HG02970 (cell line): ENCODE measurements at regions not wholly inside any gene's neighbourhood (a gene's known extent, or its start where the extent isn't known, plus 50 kb on each side); places are given as distances from the start of the nearest gene placed in this dataset.

Experiments used
- ATAC-seq: cut with Tn5 transposase; IDR thresholded peaks from one replicate; pipeline ENCODE4 v1.9.1; 2021; ENCODE audit warnings: mild to moderate bottlenecking, moderate library complexity, moderate number of reproducible peaks; ENCODE audit not compliant: unreplicated experiment, low FRiP score

DNA sequence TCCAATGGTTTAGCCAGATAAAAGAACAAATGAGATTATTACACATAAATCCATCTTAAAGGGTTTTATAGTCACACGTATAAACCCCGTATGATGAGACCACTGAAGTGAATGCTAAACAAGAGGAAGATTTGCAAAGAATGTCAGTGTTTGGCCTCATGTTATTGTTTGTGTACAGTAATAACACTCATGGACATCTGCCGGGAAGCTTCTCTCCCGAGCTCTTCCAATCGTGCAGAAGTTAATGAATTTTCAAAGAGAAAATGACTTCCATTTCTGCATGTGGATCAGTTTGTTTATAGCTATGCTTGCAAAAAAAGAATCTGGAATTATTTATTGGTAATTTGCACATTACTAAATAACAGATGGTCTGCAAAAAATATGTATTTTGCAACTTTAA, 88.5 kb upstream of the APCDD1 start:
- ATAC-seq = no peak

- no peak for ATAC-seq
Observed at GRCh38 chr18:10367836-10368235, 86.6 kb upstream of the APCDD1 start.

DNA sequence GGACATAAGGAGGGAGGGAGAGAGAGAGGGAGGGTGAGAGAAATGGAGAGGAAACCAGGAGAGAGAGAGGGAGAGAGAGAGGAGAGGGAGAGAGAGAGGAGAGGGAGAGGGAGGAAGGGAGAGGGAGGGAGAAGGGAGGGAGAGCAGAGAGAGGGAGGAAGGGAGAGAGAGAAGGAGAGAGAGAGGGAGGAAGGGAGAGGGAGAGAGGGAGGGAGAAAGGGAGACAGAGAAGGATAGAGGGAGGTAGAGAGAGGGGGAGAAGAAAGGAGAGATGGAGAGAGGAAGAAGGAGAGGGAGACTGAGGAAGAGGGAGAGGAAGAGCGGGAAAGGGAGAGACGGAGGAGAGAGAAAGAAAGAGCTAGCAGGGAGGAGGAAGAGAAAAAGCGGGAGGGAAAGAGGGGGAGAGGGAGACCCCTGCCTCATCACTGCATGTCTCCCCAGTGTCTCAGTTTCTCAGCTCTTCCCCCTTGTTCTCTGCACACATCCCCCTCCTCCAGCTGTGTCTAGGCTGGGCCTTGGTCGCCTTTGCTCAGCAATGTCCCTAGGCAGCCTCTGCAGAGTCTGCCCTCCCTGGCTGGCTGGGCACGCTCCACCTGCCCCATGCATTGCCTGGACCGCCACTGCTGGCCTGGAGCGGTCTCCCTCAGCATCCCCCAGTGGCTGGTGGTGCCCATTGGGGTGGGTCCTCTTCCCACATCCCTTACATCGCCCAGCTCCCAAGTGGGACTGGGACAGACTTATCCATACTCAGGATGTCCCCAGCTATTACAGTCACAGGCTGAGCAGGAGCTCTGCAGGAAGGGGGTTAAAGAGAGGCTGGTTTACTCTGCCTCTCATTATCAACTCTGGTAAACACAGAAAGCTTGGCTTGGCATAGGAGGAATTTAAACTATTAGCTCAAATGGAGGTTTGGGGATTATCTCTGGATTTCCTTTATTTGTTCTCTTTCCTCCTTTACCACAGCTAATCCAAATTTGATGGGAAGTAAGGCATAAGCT, 85.7 kb upstream of the APCDD1 start:
- no peak for ATAC-seq

DNA sequence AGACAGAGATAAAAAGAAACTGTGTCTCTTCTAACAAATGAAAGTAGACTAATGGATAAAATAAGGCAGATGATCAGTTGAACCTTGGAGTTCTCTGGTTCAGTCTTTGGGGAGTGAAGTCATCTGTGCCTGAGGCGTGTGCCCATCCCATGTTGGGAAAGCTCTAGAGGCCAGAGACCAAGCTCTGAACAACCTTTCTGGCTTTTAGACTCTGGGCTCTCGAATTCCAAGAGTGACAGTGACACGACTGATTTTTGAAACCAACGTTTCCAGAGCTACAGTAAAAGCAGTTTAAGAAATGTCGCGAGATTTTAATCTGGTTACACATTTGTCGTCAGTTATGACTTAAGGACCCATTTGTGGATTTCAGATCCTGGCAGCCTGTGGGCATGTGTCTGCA, 83.7 kb upstream of the APCDD1 start:
- ATAC-seq = no peak

DNA sequence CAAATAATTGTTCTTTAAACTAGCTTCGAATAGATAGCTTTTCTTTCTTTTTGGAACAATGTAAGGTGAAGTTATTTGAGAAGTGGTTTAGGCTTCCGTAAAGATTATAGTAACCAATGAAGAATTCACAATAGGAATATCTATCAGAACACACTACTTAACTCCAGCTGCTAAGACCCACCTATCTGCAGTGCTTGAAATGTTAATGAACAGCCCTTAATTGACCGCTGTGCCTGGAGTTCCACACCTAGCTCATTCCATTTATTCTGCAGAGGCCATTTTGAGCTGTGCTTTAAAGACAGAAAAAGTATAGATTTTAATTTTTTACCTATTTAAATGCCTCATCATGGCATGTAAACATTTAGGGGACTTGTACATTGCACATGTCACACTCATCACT, 83.3 kb upstream of the APCDD1 start:
- ATAC-seq = no peak

DNA sequence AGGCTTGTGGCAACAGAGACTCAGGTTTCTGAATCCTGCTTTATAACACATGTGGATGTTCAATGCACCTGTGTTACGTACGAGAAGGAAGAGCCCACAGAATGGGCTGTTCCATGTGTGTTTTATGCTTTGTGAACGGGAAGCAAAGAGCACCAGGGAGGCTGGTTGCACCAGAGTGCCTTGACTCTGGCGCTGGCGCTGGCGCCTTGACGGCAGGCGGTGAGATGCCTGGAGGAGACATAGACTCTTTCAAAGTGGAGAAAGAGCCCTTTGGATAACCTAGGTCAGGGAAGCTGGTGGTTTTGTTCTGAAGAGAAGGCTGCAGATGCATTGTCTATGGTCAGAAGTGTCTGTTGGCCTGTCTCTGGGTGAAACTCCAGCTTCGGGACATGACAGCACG, 80.2 kb upstream of the APCDD1 start:
- ATAC-seq = no peak

DNA sequence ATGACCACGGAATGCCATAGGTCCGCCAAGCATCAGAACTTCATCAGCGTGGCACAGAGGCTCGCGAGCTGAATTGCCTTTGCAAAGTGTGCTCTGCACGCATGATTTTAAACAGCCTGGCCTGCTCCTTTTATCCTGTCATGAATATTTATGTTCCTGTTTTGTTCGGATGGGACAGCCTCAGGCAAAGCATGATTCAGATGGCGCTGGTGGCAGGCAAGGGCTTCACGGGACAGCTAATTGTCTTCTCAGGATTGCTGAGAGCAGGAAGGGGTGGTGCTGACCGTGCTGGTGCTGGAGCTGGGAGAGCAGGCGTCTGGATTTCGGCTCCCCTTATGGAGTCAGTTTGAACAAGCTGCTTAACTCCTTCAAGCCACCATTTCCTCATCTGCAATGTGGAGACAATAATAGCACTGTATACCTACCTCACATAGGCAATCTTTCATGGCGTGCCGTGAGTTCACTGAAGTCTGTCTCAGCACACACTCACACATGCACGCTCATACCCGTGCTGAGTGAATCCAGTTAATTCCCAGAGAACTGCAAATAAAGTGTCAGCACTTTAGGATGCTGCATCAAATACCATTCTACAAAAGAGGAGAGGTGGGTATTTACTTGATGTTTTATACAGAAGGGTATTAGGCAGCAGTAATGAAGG, 79.7 kb upstream of the APCDD1 start:
- no peak for ATAC-seq

DNA sequence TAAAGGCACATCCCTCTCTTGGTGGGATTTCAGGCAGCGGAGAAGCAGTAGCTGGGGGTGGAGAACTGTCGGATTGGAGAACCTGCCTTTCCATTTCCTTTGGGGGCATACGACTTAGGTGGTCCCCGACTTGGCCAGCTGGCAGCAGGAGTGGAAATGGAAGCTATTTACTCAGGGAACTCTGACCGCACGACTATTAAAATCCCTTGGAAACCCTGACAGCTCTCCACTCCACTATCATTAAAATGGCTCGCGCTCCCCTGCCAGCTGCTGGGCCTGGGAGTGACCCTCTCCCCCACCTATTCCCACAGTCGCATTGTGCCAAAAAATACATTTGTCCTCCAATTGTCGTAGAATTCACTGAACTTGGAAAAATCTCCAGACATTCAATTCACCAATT, 77.7 kb upstream of the APCDD1 start:
- ATAC-seq = no peak

- no peak for ATAC-seq
Observed at GRCh38 chr18:10377956-10378355, 76.5 kb upstream of the APCDD1 start.

GRCh38 chr18:10378688-10379420, 75.6 kb upstream of the APCDD1 start:
- ATAC-seq = no peak

DNA sequence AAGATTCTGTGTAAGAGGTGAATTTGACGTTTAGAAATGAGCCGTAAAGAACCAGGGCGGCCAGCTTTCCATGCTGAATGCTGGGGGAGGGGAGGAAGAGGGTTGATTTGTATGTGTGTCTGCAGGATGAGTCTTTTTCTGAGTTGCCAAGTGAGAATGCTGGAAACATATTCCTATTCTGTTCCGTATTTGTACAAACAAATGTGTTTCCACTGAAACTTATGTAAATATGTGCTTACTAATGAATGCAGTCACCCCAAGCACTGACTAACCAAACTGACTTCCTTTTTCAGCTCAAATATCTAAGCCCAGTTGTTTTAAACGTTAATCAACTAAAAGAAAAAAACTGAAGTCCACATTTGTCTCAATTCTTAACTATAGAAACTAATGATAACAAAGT, 74.9 kb upstream of the APCDD1 start:
- ATAC-seq = no peak

DNA sequence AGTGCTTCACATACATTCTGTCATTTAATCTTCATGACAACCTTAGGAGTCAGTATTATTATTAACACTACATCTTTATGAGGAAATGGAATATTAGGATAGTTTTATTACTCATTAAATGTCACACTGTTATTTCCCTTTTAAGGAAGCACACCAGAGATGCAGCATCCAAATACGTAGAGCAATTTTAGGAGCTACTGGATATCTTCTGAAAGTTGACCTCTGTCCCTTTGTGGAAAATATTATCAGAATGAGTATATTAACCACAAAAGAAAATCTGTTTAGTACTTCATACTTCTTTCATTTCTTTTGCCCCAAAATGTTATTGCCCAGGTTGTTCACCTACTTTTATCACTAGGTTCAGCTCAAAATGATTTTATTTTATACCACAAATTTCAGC, 72.9 kb upstream of the APCDD1 start:
- no peak for ATAC-seq

DNA sequence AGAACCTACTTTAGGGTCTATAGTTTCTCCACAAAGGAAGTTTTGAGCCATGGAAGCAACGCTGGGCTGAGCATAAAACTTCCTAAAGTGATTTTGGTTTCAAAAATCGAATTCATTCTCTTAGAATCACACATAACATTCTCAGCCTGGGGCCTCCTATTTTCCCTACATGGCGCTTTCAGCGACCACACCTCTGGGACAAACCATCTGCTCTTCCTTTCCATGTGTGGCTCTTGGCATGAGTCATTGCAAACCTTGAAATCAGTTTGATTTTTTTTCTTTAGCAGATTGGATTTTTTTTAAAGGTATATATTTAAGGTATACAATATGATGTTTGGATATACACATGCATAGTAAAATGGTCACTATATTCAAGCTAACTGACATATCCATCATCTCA, 72.5 kb upstream of the APCDD1 start:
- ATAC-seq = no peak

- ATAC-seq = no peak
Observed at GRCh38 chr18:10386049-10386448, 68.4 kb upstream of the APCDD1 start.

DNA sequence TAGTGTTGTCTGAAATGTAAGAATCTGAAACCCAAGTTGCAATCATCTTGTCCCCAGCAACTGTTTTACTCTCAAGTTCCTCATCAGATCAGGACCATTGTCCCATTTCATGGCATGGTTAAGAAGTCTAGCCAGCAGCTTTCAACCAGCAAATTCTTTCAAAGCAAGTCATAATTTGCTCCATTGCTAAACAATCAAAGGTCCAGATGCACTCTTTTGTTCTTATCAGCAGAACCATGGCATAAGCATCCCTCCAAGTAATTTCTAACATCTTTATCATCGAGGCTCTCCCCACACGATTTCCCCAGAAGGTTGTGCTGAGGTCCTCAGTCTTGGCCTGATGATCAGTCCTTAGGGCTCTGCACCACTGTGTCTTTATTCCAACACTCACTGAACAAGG, 67.5 kb upstream of the APCDD1 start:
- no peak for ATAC-seq

GRCh38 chr18:10387399-10387798, 67.0 kb upstream of the APCDD1 start:
- no peak for ATAC-seq

- ATAC-seq = no peak
Observed at GRCh38 chr18:10388373-10388772, 66.1 kb upstream of the APCDD1 start.

GRCh38 chr18:10391506-10391905, 62.9 kb upstream of the APCDD1 start:
- peak; percentile 59 for ATAC-seq

- ATAC-seq = no peak
Observed at GRCh38 chr18:10397004-10397403, 57.4 kb upstream of the APCDD1 start.

- ATAC-seq = no peak
Observed at GRCh38 chr18:10398571-10398970, 55.9 kb upstream of the APCDD1 start.

DNA sequence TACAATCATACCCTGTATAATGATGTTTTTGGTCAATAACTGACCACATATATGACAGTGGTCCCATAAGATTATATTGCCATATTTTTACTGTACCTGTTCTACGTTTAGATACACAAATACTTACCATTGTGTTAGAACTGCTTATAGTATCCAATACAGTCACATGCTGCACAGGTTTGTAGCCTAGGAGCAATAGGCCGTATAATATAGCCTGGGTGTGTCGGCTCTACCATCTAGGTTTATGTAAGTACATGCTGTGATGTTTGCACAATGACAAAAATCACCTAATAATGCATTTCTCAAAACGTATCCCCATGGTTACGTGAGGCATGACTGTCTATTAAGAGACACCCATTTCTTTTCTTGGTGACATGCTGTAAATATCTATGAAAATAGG, 55.0 kb upstream of the APCDD1 start:
- no peak for ATAC-seq
